HCT116 (cell line): ENCODE measurements at regions not wholly inside any gene's neighbourhood (a gene's known extent, or its start where the extent isn't known, plus 50 kb on each side); places are given as distances from the start of the nearest gene placed in this dataset.

Experiments used
- ATAC-seq: fragments of 200-7000 bp; cut with Tn5 transposase; 2 replicates; pipeline ENCODE4 v1.9.1; 2020; ENCODE audit warnings: mild to moderate bottlenecking, moderate library complexity
- BruUV-seq: library from RNA; stranded (reverse); fragments of 400-500 nt; replicated peaks from 2 replicates; lab custom pipeline; 2021; lab: Mats Ljungman, UMichigan
- CTCF ChIA-PET: fragments of 300-600 bp; sonication (Branson Sonifier 250); formaldehyde crosslinking; loops from one replicate; lab custom pipeline; 2021; ENCODE audit warnings: antibody characterized with exemption; lab: Charles Lee
- POLR2A ChIA-PET: fragments of 300-600, 350-600 bp; sonication (Branson Sonifier 250); formaldehyde crosslinking; loops from one replicate; lab custom pipeline; 2021; ENCODE audit warnings: antibody characterized with exemption; lab: Charles Lee
- RAD21 ChIA-PET, 2 experiments: fragments of 300-600 bp; sonication (Branson Sonifier 250); formaldehyde crosslinking; loops; one replicate each; lab custom pipeline; 2023; ENCODE audit warnings: low total read pairs in 2 of 2; ENCODE audit not compliant: uncharacterized antibody in 2 of 2, unreplicated experiment in 2 of 2, low non-redundant PET in 1 of 2; lab: Charles Lee
- DNase-seq: peaks from one replicate; pipeline ENCODE4 v3.0.0-alpha.2; 2010; ENCODE audit warnings: low read depth, low spot score
- H2AFZ ChIP-seq: fragments of 200-600 bp; shearing (Covaris generic), sonication (generic); 2 replicates; pipeline ENCODE4 v1.6.1; 2017; ENCODE audit warnings: low read depth, mixed run types, mixed read lengths, antibody characterized with exemption, low read length; ENCODE audit not compliant: poor library complexity, severe bottlenecking
- H3K27ac ChIP-seq: 2 replicates; pipeline ENCODE4 v1.5.1; 2012; ENCODE audit warnings: low read depth, low read length
- H3K27me3 ChIP-seq: fragments of 200-600 bp; sonication (generic); 2 replicates; pipeline ENCODE4 v1.6.1; 2016; ENCODE audit warnings: mixed run types, low read length, mixed read lengths; ENCODE audit not compliant: insufficient read depth
- H3K36me3 ChIP-seq, 2 experiments: fragments of 200-500 bp in 1 of 2; fragments of 200-600 bp in 1 of 2; sonication (Bioruptor generic) in 1 of 2; sonication (generic) in 1 of 2; 2 replicates each; pipeline versions ENCODE4 v1.5.1 to v1.6.1; 2014 to 2016; ENCODE audit warnings: low read length in 2 of 2, inconsistent platforms in 1 of 2, mixed read lengths in 1 of 2, mixed run types in 1 of 2; ENCODE audit not compliant: insufficient read depth in 2 of 2, control insufficient read depth in 1 of 2
- H3K4me1 ChIP-seq, 2 experiments: fragments of 200-600 bp in 1 of 2; sonication (generic) in 1 of 2; 2 replicates each; pipeline versions ENCODE4 v1.5.1 to v1.6.1; 2012 to 2017; ENCODE audit warnings: low read length in 2 of 2, inconsistent platforms in 1 of 2, mild to moderate bottlenecking in 1 of 2, mixed read lengths in 1 of 2, mixed run types in 1 of 2, moderate library complexity in 1 of 2; ENCODE audit not compliant: insufficient read depth in 2 of 2, control insufficient read depth in 1 of 2
- H3K4me2 ChIP-seq: fragments of 200-600 bp; sonication (generic); 2 replicates; pipeline ENCODE4 v1.6.1; 2017; ENCODE audit warnings: mixed run types, low read length, mixed read lengths
- H3K4me3 ChIP-seq, 2 experiments: fragments of 200-600 bp in 1 of 2; sonication (generic) in 1 of 2; replicated peaks in 1 of 2; 2 replicates each; pipeline ENCODE4 v1.5.1; 2011 to 2016; ENCODE audit warnings: low read length in 2 of 2, control low read depth in 1 of 2, low read depth in 1 of 2, mild to moderate bottlenecking in 1 of 2, mixed read lengths in 1 of 2, mixed run types in 1 of 2
- H3K79me2 ChIP-seq: fragments of 200-600 bp; sonication (generic); 2 replicates; pipeline ENCODE4 v1.6.1; 2017; ENCODE audit warnings: mild to moderate bottlenecking, mixed run types, low read length, moderate library complexity, mixed read lengths; ENCODE audit not compliant: insufficient read depth
- H3K9ac ChIP-seq: fragments of 200-600 bp; sonication (generic); 2 replicates; pipeline ENCODE4 v1.6.1; 2016; ENCODE audit warnings: low read length, mixed read lengths
- H3K9me2 ChIP-seq: fragments of 200-600 bp; sonication (generic), shearing (Covaris generic); 2 replicates; pipeline ENCODE4 v1.6.1; 2017; ENCODE audit warnings: mixed run types, mild to moderate bottlenecking, moderate library complexity; ENCODE audit not compliant: insufficient read depth
- H3K9me3 ChIP-seq, 2 experiments: fragments of 200-500 bp in 1 of 2; fragments of 200-600 bp in 1 of 2; sonication (Bioruptor generic) in 1 of 2; sonication (generic) in 1 of 2; 2 replicates each; pipeline ENCODE4 v1.6.1; 2014 to 2017; ENCODE audit warnings: low read length in 2 of 2, mixed read lengths in 2 of 2, inconsistent platforms in 1 of 2, low read depth in 1 of 2, mild to moderate bottlenecking in 1 of 2, mixed run types in 1 of 2, moderate library complexity in 1 of 2; ENCODE audit not compliant: control insufficient read depth in 1 of 2, insufficient read depth in 1 of 2
- H4K20me1 ChIP-seq: fragments of 200-600 bp; sonication (generic), shearing (Covaris generic); 2 replicates; pipeline ENCODE4 v1.6.1; 2017; ENCODE audit warnings: mixed run types, mild to moderate bottlenecking, moderate library complexity; ENCODE audit not compliant: insufficient read depth
- ATF3 ChIP-seq: IDR thresholded peaks from 2 replicates; pipeline ENCODE4 v1.6.1; 2012
- CBX3 ChIP-seq: IDR thresholded peaks from 2 replicates; pipeline ENCODE4 v1.6.1; 2012; ENCODE audit warnings: low read depth
- CTCF ChIP-seq, 3 experiments: fragments of 200-600 bp in 1 of 3; sonication (generic) in 1 of 3; IDR thresholded peaks in 2 of 3; conservative IDR thresholded peaks in 1 of 3; 2 replicates each; pipeline ENCODE4 v1.5.1; 2012 to 2017; ENCODE audit warnings: low read depth in 2 of 3, low read length in 2 of 3, antibody characterized with exemption in 1 of 3, borderline replicate concordance in 1 of 3, control low read depth in 1 of 3, mild to moderate bottlenecking in 1 of 3, mixed read lengths in 1 of 3, mixed run types in 1 of 3, moderate library complexity in 1 of 3; ENCODE audit not compliant: insufficient read depth in 1 of 3
- ELF1 ChIP-seq: IDR thresholded peaks from 2 replicates; pipeline ENCODE4 v1.6.1; 2012; ENCODE audit warnings: low read depth, borderline replicate concordance
- EZH2 ChIP-seq: fragments of 200-600 bp; sonication (generic); IDR thresholded peaks from 2 replicates; pipeline ENCODE4 v1.6.1; 2017; ENCODE audit warnings: antibody characterized with exemption, mixed run types
- EZH2phosphoT487 ChIP-seq: fragments of 200-600 bp; IDR thresholded peaks from 2 replicates; pipeline ENCODE4 v1.6.1; 2018; ENCODE audit warnings: antibody characterized with exemption, borderline replicate concordance
- MAX ChIP-seq: IDR thresholded peaks from 2 replicates; pipeline ENCODE4 v1.6.1; 2012
- POLR2A ChIP-seq: IDR thresholded peaks from 2 replicates; pipeline ENCODE4 v1.7.0; 2011; ENCODE audit warnings: borderline replicate concordance; ENCODE audit not compliant: insufficient read depth, insufficient read length; ENCODE audit errors: extremely low read depth
- RAD21 ChIP-seq: IDR thresholded peaks from 2 replicates; pipeline ENCODE4 v1.6.1; 2012; ENCODE audit warnings: low read depth, mild to moderate bottlenecking
- REST ChIP-seq: IDR thresholded peaks from 2 replicates; pipeline ENCODE4 v1.6.1; 2012; ENCODE audit warnings: low read depth
- SRF ChIP-seq: IDR thresholded peaks from 2 replicates; pipeline ENCODE4 v1.6.1; 2012; ENCODE audit warnings: low read depth
- YY1 ChIP-seq: IDR thresholded peaks from 2 replicates; pipeline ENCODE4 v1.6.1; 2011; ENCODE audit warnings: low read length, low read depth, moderate library complexity, mild to moderate bottlenecking; ENCODE audit not compliant: insufficient replicate concordance; ENCODE audit errors: extremely low read depth
- ZFX ChIP-seq: fragments of 450-650 bp; IDR thresholded peaks from 2 replicates; pipeline ENCODE4 v1.6.1; 2017
- ZNF274 ChIP-seq: fragments of 200-500 bp; sonication (Bioruptor generic); IDR thresholded peaks from 2 replicates; pipeline ENCODE4 v1.6.1; 2014; ENCODE audit warnings: mild to moderate bottlenecking, low read depth, low read length, inconsistent platforms
- intact Hi-C: fragments of 100-400 bp; cut with micrococcal nuclease; formaldehyde crosslinking; loops from 2 replicates; pipeline ENCODE4 v1.10.0; 2022

- Histone ChIP-seq H4K20me1 (no peaks in the 10 kb centered on the region), H3K36me3 (no peaks in the 10 kb centered on the region), H3K4me2 (no peak overlapping the region), H3K9ac (no peak overlapping the region), H3K79me2 (no peaks in the 10 kb centered on the region), H3K9me3 (no peaks in the 10 kb centered on the region), H3K9me2 (no peaks in the 10 kb centered on the region), H3K27me3 (no peaks in the 10 kb centered on the region), H3K27ac (no peak overlapping the region), H3K4me3 (no peak overlapping the region), H3K4me1 (no peaks in the 10 kb centered on the region), H2AFZ (no peak overlapping the region)
- POLR2A ChIA-PET = no interaction called here
- BruUV-seq = no TSS peak
- no peak for ATAC-seq
- DNase-seq = no peak
- TF ChIP-seq CTCF (IDR thresholded peaks at IDR 0.05 in 2 of 3, conservative IDR thresholded peaks at IDR 0.05 in 1 of 3; ENCODE audit: borderline replicate concordance in 1 of 3, insufficient read depth in 1 of 3, low read depth in 2 of 3, low read length in 2 of 3) (no peak), ATF3 (no peak), YY1 (no peak), SRF (no peak), ZFX (no peak), REST (no peak), EZH2phosphoT487 (no peak), RAD21 (no peak), CBX3 (no peak), EZH2 (no peak), POLR2A (no peak), ELF1 (no peak), ZNF274 (no peak), MAX (no peak)
- RAD21 ChIA-PET = no interaction called here
- intact Hi-C loops = no loop called here
- CTCF ChIA-PET = no interaction called here
Observed at GRCh38 chr6:142700671-142701312, 244.2 kb downstream of the HIVEP2 start.
